Retinal pigment epithelial cell (primary cell): ENCODE measurements at regions not wholly inside any gene's neighbourhood (a gene's known extent, or its start where the extent isn't known, plus 50 kb on each side); places are given as distances from the start of the nearest gene placed in this dataset.

ENCODE experiments used
- DNase-seq: peaks from one replicate; pipeline ENCODE4 v3.0.0-alpha.2; 2010; ENCODE audit warnings: low read depth
- H3K4me3 ChIP-seq: 2 replicates; pipeline ENCODE4 v1.5.1; 2011; ENCODE audit warnings: mild to moderate bottlenecking, low read length, control low read depth, moderate library complexity
- CTCF ChIP-seq: conservative IDR thresholded peaks from 2 replicates; pipeline ENCODE4 v1.5.1; 2011; ENCODE audit warnings: low read depth, low read length, control low read depth, inconsistent platforms

GRCh38 chr5:173711466-173711865, 95.0 kb upstream of the BOD1 start:
- DNase-seq, result no peak
- no peak for TF ChIP-seq CTCF

GRCh38 chr5:173712609-173713175, 96.2 kb upstream of the BOD1 start:
- no peak for TF ChIP-seq CTCF
- no peak overlapping the region for H3K4me3 ChIP-seq
- DNase-seq, result no peak

More at GRCh38 chr5:173711466-173711865, 95.0 kb upstream of the BOD1 start:
- H3K4me3 ChIP-seq, result no peak overlapping the region

GRCh38 chr5:173714551-173715428, 98.3 kb upstream of the BOD1 start:
- DNase-seq, result no peak
- no peak for TF ChIP-seq CTCF
- no peak overlapping the region for H3K4me3 ChIP-seq

DNA sequence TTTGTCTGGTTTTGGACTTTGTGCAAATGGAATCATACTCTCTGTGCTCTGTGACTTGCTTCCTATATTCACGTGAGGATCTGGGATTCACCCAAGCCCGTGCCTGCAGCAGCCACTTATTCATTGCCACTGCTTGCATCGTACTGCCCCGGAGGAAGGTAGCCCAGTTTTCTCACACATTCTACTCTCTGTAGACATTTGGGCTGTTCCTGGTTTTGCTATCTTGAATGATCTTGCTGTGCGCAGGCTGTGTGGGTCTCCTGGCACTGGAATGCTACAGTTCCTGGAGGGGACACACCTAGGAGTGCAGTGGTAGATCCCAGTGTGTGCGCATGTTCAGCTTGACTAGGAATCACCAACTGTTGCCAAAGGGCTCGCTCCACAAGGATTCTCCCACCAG, 99.2 kb upstream of the BOD1 start:
- no peak for TF ChIP-seq CTCF
- no peak overlapping the region for H3K4me3 ChIP-seq
- no peak for DNase-seq

GRCh38 chr5:173716058-173716682, 99.7 kb upstream of the BOD1 start:
- no peak overlapping the region for H3K4me3 ChIP-seq
- TF ChIP-seq CTCF, result no peak
- DNase-seq, result no peak

- TF ChIP-seq CTCF, result no peak
- DNase-seq, result no peak
- no peak overlapping the region for H3K4me3 ChIP-seq
Observed at GRCh38 chr5:173717959-173718358, 101.5 kb upstream of the BOD1 start.
